Activated CD8-positive, alpha-beta memory T cell treated with anti-CD3 and anti-CD28 coated beads, Interleukin-2, amount 10 ng/mL, durations not matched to agents 7 days and 5 days (primary cell): ENCODE measurements at regions not wholly inside any gene's neighbourhood (a gene's known extent, or its start where the extent isn't known, plus 50 kb on each side); places are given as distances from the start of the nearest gene placed in this dataset.
"Not testable (repeated sequence)": the region's sequence is repeated elsewhere in the genome, so short reads cannot be mapped to it uniquely, and the experiment has no call there.

Source experiments
- ATAC-seq: fragments of 150-1000 bp; cut with Tn5 transposase; one replicate; pipeline ENCODE4 v1.10.0; 2021; ENCODE audit warnings: moderate library complexity
- CTCF ChIA-PET: fragments of 350-600 bp; sonication (Branson Sonifier 250); formaldehyde crosslinking; loops from one replicate; lab custom pipeline; 2021; ENCODE audit warnings: antibody characterized with exemption; lab: Charles Lee
- DNase-seq: peaks from one replicate; pipeline ENCODE4 v3.0.0-alpha.2; 2020
- H3K27ac Mint-ChIP-seq: one replicate; pipeline ENCODE4 v1.8.0; 2021; ENCODE audit warnings: mild to moderate bottlenecking, mixed read lengths
- H3K27me3 Mint-ChIP-seq: one replicate; pipeline ENCODE4 v1.8.0; 2021; ENCODE audit warnings: mixed read lengths
- H3K36me3 Mint-ChIP-seq: one replicate; pipeline ENCODE4 v1.8.0; 2021; ENCODE audit warnings: mild to moderate bottlenecking, mixed read lengths
- H3K4me1 Mint-ChIP-seq: one replicate; pipeline ENCODE4 v1.8.0; 2021; ENCODE audit warnings: mixed read lengths
- H3K4me3 Mint-ChIP-seq: one replicate; pipeline ENCODE4 v1.8.0; 2021; ENCODE audit warnings: mild to moderate bottlenecking, moderate library complexity, mixed read lengths
- H3K9me3 Mint-ChIP-seq: one replicate; pipeline ENCODE4 v1.8.0; 2022; ENCODE audit warnings: low read depth, mixed read lengths

- Mint-ChIP-seq H3K27me3 (no peaks in the 10 kb centered on the region), H3K9me3 (peaks cover 5% of the 10 kb centered on the region), H3K36me3 (no peaks in the 10 kb centered on the region), H3K4me1 (no peaks in the 10 kb centered on the region), H3K27ac (no peak overlapping the region), H3K4me3 (no peak overlapping the region)
- ATAC-seq (no peak), DNase-seq (no peak)
- CTCF ChIA-PET = no interaction called here
Measured at GRCh38 chr10:81708929-81709328, 166.1 kb upstream of the NRG3 start.

- peaks cover 4% of the 10 kb centered on the region for H3K9me3 Mint-ChIP-seq
- no peaks in the 10 kb centered on the region for H3K27me3 Mint-ChIP-seq
- CTCF ChIA-PET = no interaction called here
- no peak overlapping the region for H3K4me3 Mint-ChIP-seq
- no peak overlapping the region for H3K27ac Mint-ChIP-seq
- no peak for DNase-seq
- no peaks in the 10 kb centered on the region for H3K4me1 Mint-ChIP-seq
- H3K36me3 Mint-ChIP-seq = no peaks in the 10 kb centered on the region
- ATAC-seq = no peak
Measured at GRCh38 chr10:81722399-81722798, 152.6 kb upstream of the NRG3 start.

GRCh38 chr10:81724431-81724830 lies 150.6 kb upstream of the NRG3 start:
- Mint-ChIP-seq H3K9me3 (peaks cover 4% of the 10 kb centered on the region), H3K4me3 (no peak overlapping the region), H3K27ac (no peak overlapping the region), H3K36me3 (no peaks in the 10 kb centered on the region), H3K4me1 (no peaks in the 10 kb centered on the region), H3K27me3 (no peaks in the 10 kb centered on the region)
- no peak for DNase-seq
- ATAC-seq = no peak
- CTCF ChIA-PET = no interaction called here

- Mint-ChIP-seq H3K4me1 (no peaks in the 10 kb centered on the region), H3K27me3 (no peaks in the 10 kb centered on the region), H3K9me3 (peaks cover 4% of the 10 kb centered on the region), H3K36me3 (no peaks in the 10 kb centered on the region), H3K27ac (no peak overlapping the region), H3K4me3 (no peak overlapping the region)
- ATAC-seq (no peak), DNase-seq (no peak)
- CTCF ChIA-PET = no interaction called here
Measured at GRCh38 chr10:81725851-81726250, 149.1 kb upstream of the NRG3 start.

- no peaks in the 10 kb centered on the region for H3K4me1 Mint-ChIP-seq
- H3K9me3 Mint-ChIP-seq = peaks cover 4% of the 10 kb centered on the region
- no peak overlapping the region for H3K4me3 Mint-ChIP-seq
- CTCF ChIA-PET = no interaction called here
- H3K27ac Mint-ChIP-seq = no peak overlapping the region
- ATAC-seq = no peak
- DNase-seq = no peak
- no peaks in the 10 kb centered on the region for H3K36me3 Mint-ChIP-seq
- no peaks in the 10 kb centered on the region for H3K27me3 Mint-ChIP-seq
Measured at GRCh38 chr10:81728692-81729091, 146.3 kb upstream of the NRG3 start.

GRCh38 chr10:81730891-81731290 lies 144.1 kb upstream of the NRG3 start:
- no peaks in the 10 kb centered on the region for H3K36me3 Mint-ChIP-seq
- peaks cover 4% of the 10 kb centered on the region for H3K9me3 Mint-ChIP-seq
- CTCF ChIA-PET = no interaction called here
- no peaks in the 10 kb centered on the region for H3K27me3 Mint-ChIP-seq
- no peaks in the 10 kb centered on the region for H3K4me1 Mint-ChIP-seq
- ATAC-seq (no peak), DNase-seq (no peak)
- no peak overlapping the region for H3K27ac Mint-ChIP-seq
- no peak overlapping the region for H3K4me3 Mint-ChIP-seq

GRCh38 chr10:81733542-81733941 lies 141.5 kb upstream of the NRG3 start:
- Mint-ChIP-seq H3K4me1 (no peaks in the 10 kb centered on the region), H3K36me3 (no peaks in the 10 kb centered on the region), H3K9me3 (peaks cover 4% of the 10 kb centered on the region), H3K4me3 (no peak overlapping the region), H3K27ac (no peak overlapping the region), H3K27me3 (no peaks in the 10 kb centered on the region)
- ATAC-seq (no peak), DNase-seq (no peak)
- CTCF ChIA-PET = no interaction called here

GRCh38 chr10:81735167-81735566 lies 139.8 kb upstream of the NRG3 start:
- DNase-seq, H3K27ac Mint-ChIP-seq, CTCF ChIA-PET, H3K4me1 Mint-ChIP-seq, H3K9me3 Mint-ChIP-seq, ATAC-seq, H3K4me3 Mint-ChIP-seq, H3K27me3 Mint-ChIP-seq, H3K36me3 Mint-ChIP-seq: not testable (repeated sequence)

- Mint-ChIP-seq H3K27me3 (no peaks in the 10 kb centered on the region), H3K4me3 (no peak overlapping the region)
Measured at GRCh38 chr10:81759111-81759510, 115.9 kb upstream of the NRG3 start.

GRCh38 chr10:81784111-81784597 lies 90.8 kb upstream of the NRG3 start:
- Mint-ChIP-seq H3K36me3 (no peaks in the 10 kb centered on the region), H3K27ac (no peak overlapping the region), H3K4me3 (no peak overlapping the region), H3K27me3 (no peaks in the 10 kb centered on the region), H3K9me3 (peaks cover 4% of the 10 kb centered on the region), H3K4me1 (no peaks in the 10 kb centered on the region)
- CTCF ChIA-PET = no interaction called here
- ATAC-seq = no peak
- DNase-seq = no peak

More at GRCh38 chr10:81759111-81759510, 115.9 kb upstream of the NRG3 start:
- no peaks in the 10 kb centered on the region for H3K36me3 Mint-ChIP-seq
- DNase-seq (no peak), ATAC-seq (no peak)
- no peak overlapping the region for H3K27ac Mint-ChIP-seq
- H3K9me3 Mint-ChIP-seq = peaks cover 7% of the 10 kb centered on the region
- no peaks in the 10 kb centered on the region for H3K4me1 Mint-ChIP-seq
- CTCF ChIA-PET = no interaction called here

- Mint-ChIP-seq H3K4me3 (no peak overlapping the region), H3K4me1 (no peaks in the 10 kb centered on the region), H3K27me3 (no peaks in the 10 kb centered on the region), H3K9me3 (no peaks in the 10 kb centered on the region), H3K36me3 (no peaks in the 10 kb centered on the region), H3K27ac (no peak overlapping the region)
- ATAC-seq (no peak), DNase-seq (no peak)
- CTCF ChIA-PET = no interaction called here
Measured at GRCh38 chr10:81792729-81793128, 82.3 kb upstream of the NRG3 start.

- no peaks in the 10 kb centered on the region for H3K4me1 Mint-ChIP-seq
- no peaks in the 10 kb centered on the region for H3K36me3 Mint-ChIP-seq
- ATAC-seq (no peak), DNase-seq (no peak)
- CTCF ChIA-PET = no interaction called here
- peaks cover 13% of the 10 kb centered on the region for H3K9me3 Mint-ChIP-seq
- no peak overlapping the region for H3K27ac Mint-ChIP-seq
- no peaks in the 10 kb centered on the region for H3K27me3 Mint-ChIP-seq
- H3K4me3 Mint-ChIP-seq = no peak overlapping the region
Measured at GRCh38 chr10:81806842-81807241, 68.2 kb upstream of the NRG3 start.

- Mint-ChIP-seq H3K4me3 (no peak overlapping the region), H3K9me3 (peaks cover 14% of the 10 kb centered on the region), H3K27ac (no peak overlapping the region), H3K4me1 (no peaks in the 10 kb centered on the region), H3K36me3 (no peaks in the 10 kb centered on the region), H3K27me3 (no peaks in the 10 kb centered on the region)
- no peak for DNase-seq
- ATAC-seq = no peak
- CTCF ChIA-PET = no interaction called here
Measured at GRCh38 chr10:81814842-81815241, 60.2 kb upstream of the NRG3 start.

GRCh38 chr10:81817596-81818170 lies 57.3 kb upstream of the NRG3 start:
- H3K27ac Mint-ChIP-seq = no peak overlapping the region
- peaks cover 11% of the 10 kb centered on the region for H3K9me3 Mint-ChIP-seq
- no peak overlapping the region for H3K4me3 Mint-ChIP-seq
- H3K27me3 Mint-ChIP-seq = no peaks in the 10 kb centered on the region
- no peaks in the 10 kb centered on the region for H3K4me1 Mint-ChIP-seq
- no peak for ATAC-seq
- no peak for DNase-seq
- H3K36me3 Mint-ChIP-seq = no peaks in the 10 kb centered on the region
- CTCF ChIA-PET = no interaction called here

GRCh38 chr10:81820418-81820817 lies 54.6 kb upstream of the NRG3 start:
- no peaks in the 10 kb centered on the region for H3K27me3 Mint-ChIP-seq
- H3K36me3 Mint-ChIP-seq = no peaks in the 10 kb centered on the region
- DNase-seq (no peak), ATAC-seq (no peak)
- H3K27ac Mint-ChIP-seq = no peak overlapping the region
- no peaks in the 10 kb centered on the region for H3K4me1 Mint-ChIP-seq
- H3K4me3 Mint-ChIP-seq = no peak overlapping the region
- CTCF ChIA-PET = no interaction called here
- peaks cover 3% of the 10 kb centered on the region for H3K9me3 Mint-ChIP-seq
